ENCODE measurements at regions not wholly inside any gene's neighbourhood (a gene's known extent, or its start where the extent isn't known, plus 50 kb on each side); places are given as distances from the start of the nearest gene placed in this dataset.

GRCh38 chr6:96340164-96340563 is 181.4 kb upstream of the UFL1 start:
- intact Hi-C loops (cut with DNase I; ENCODE audit: low total_unique reads) = no loop called here
- no peak for DNase-seq

GRCh38 chr6:96345501-96345900 is 176.1 kb upstream of the UFL1 start:
- 85 to 91% methylated on average over 3 of the region's 3 CpGs for WGBS, 2 donors
- Histone ChIP-seq H3K36me3 (ENCODE audit: low read depth, missing control alignments) (no peaks in the 10 kb centered on the region), H3K9me3 (no peaks in the 10 kb centered on the region), H3K4me1 (no peaks in the 10 kb centered on the region), H3K27me3 (no peaks in the 10 kb centered on the region), H3K27ac (no peak overlapping the region), H3K4me3 (no peak overlapping the region)
- intact Hi-C loops (cut with DNase I; ENCODE audit: low total_unique reads) = no loop called here
- TF ChIP-seq POLR2A (IDR thresholded peaks at IDR 0.05) = no peak
- no peak for TF ChIP-seq CTCF (IDR thresholded peaks at IDR 0.05)
- DNase-seq = no peak

More at GRCh38 chr6:96340164-96340563, 181.4 kb upstream of the UFL1 start:
- Histone ChIP-seq H3K27ac (no peak overlapping the region), H3K36me3 (ENCODE audit: low read depth, missing control alignments) (no peaks in the 10 kb centered on the region), H3K4me3 (no peak overlapping the region), H3K9me3 (no peaks in the 10 kb centered on the region), H3K4me1 (no peaks in the 10 kb centered on the region), H3K27me3 (no peaks in the 10 kb centered on the region)
- no peak for TF ChIP-seq CTCF (IDR thresholded peaks at IDR 0.05)
- TF ChIP-seq POLR2A (IDR thresholded peaks at IDR 0.05) = no peak
- 76 to 79% methylated on average over 4 of the region's 4 CpGs for WGBS, 2 donors

- intact Hi-C loops (cut with DNase I; ENCODE audit: low total_unique reads) = no loop called here
- TF ChIP-seq CTCF (IDR thresholded peaks at IDR 0.05) (no peak), POLR2A (IDR thresholded peaks at IDR 0.05) (no peak)
- Histone ChIP-seq H3K36me3 (ENCODE audit: low read depth, missing control alignments) (no peaks in the 10 kb centered on the region), H3K4me3 (no peak overlapping the region), H3K27me3 (no peaks in the 10 kb centered on the region), H3K4me1 (no peaks in the 10 kb centered on the region), H3K9me3 (no peaks in the 10 kb centered on the region), H3K27ac (no peak overlapping the region)
- 47 to 61% methylated on average over 1 of the region's 1 CpG for WGBS, 2 donors
- DNase-seq = no peak
Measured at GRCh38 chr6:96381246-96381645, 140.4 kb upstream of the UFL1 start.

- Histone ChIP-seq H3K4me1 (no peaks in the 10 kb centered on the region), H3K9me3 (no peaks in the 10 kb centered on the region), H3K36me3 (ENCODE audit: low read depth, missing control alignments) (no peaks in the 10 kb centered on the region), H3K4me3 (no peak overlapping the region), H3K27ac (no peak overlapping the region), H3K27me3 (no peaks in the 10 kb centered on the region)
- DNase-seq = peak; percentile 58
- intact Hi-C loops (cut with DNase I; ENCODE audit: low total_unique reads) = no loop called here
- 2 to 3% methylated on average over 9 of the region's 9 CpGs for WGBS, 2 donors
- no peak for TF ChIP-seq CTCF (IDR thresholded peaks at IDR 0.05)
- TF ChIP-seq POLR2A (IDR thresholded peaks at IDR 0.05) = no peak
Measured at GRCh38 chr6:96391776-96392360, 129.7 kb upstream of the UFL1 start.

- no peaks in the 10 kb centered on the region for H3K4me1 ChIP-seq
- H3K36me3 ChIP-seq (ENCODE audit: low read depth, missing control alignments) = no peaks in the 10 kb centered on the region
- H3K27me3 ChIP-seq = no peaks in the 10 kb centered on the region
- no peak overlapping the region for H3K4me3 ChIP-seq
- peak; percentile 32 for DNase-seq
- intact Hi-C loops (cut with DNase I; ENCODE audit: low total_unique reads) = no loop called here
- H3K9me3 ChIP-seq = no peaks in the 10 kb centered on the region
- no peak overlapping the region for H3K27ac ChIP-seq
- 58 to 61% methylated on average over 3 of the region's 3 CpGs for WGBS, 2 donors
- TF ChIP-seq CTCF (IDR thresholded peaks at IDR 0.05) (peak in 2 of 3 experiments; percentile 18 to 28), POLR2A (IDR thresholded peaks at IDR 0.05) (no peak)
Measured at GRCh38 chr6:96394727-96395126, 126.9 kb upstream of the UFL1 start.

Measured in testis (tissue), 2 donors.